BJ (cell line): ENCODE measurements at regions not wholly inside any gene's neighbourhood (a gene's known extent, or its start where the extent isn't known, plus 50 kb on each side); places are given as distances from the start of the nearest gene placed in this dataset.

Source experiments
- CTCF ChIA-PET: fragments of 350-600 bp; formaldehyde crosslinking; extraction: SDS; loops from one replicate; lab custom pipeline; 2021; ENCODE audit warnings: antibody characterized with exemption, inconsistent platforms; lab: Yijun Ruan, JAX
- POLR2A ChIA-PET: fragments of 300-600 bp; sonication (Branson Sonifier 250); formaldehyde crosslinking; extraction: SDS; loops from one replicate; lab custom pipeline; 2021; ENCODE audit warnings: antibody characterized with exemption; lab: Charles Lee
- DNase-seq: peaks from one replicate; pipeline ENCODE4 v3.0.0-alpha.2; 2011; ENCODE audit warnings: low read depth
- H3K27me3 ChIP-seq: 2 replicates; pipeline ENCODE4 v1.6.0; 2011; ENCODE audit warnings: low read length; ENCODE audit not compliant: control insufficient read depth, insufficient read depth
- H3K36me3 ChIP-seq: 2 replicates; pipeline ENCODE4 v1.5.1; 2011; ENCODE audit warnings: low read length; ENCODE audit not compliant: control insufficient read depth, insufficient read depth
- H3K4me3 ChIP-seq: 2 replicates; pipeline ENCODE4 v1.5.1; 2011; ENCODE audit warnings: low read depth, mild to moderate bottlenecking, control low read depth, low read length
- TF ChIP-seq, protein P1 (sequence below): IDR thresholded peaks from 2 replicates; pipeline ENCODE4 v1.5.1; 2011; ENCODE audit warnings: low read depth, mild to moderate bottlenecking, control low read depth, inconsistent platforms, low read length, moderate library complexity; ENCODE audit not compliant: insufficient read depth

DNA sequence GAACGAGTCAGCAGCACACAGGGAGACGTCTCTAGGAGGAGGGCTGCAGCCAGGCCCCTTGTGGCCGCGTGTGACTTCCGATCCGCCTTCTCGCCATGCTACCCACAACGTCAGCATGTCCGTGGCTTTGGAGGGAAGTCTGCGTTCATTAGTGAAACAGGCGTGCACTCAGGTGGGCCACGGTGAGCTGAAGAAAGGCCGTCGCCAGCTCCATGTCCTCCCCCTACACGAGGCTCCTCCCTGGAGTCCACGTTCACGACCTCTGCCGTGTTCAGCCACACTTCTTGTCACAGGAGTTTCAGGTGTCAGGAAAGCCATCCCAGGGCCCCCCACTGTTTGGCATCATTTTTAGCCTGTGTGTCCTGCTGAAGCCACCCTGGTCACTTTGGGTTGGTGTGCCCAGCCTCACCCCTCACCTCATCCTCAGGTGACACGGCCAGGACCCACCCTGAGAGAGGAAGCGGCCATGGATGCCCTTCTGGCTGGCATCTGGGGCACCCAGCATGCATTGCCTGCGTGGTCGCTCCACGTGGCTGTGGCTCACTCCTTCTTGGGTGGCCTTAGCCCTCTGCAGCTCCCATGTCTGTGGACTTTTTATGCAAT is 310.6 kb upstream of the SHH start:
- DNase-seq: no peak
- H3K27me3 ChIP-seq: no peaks in the 10 kb centered on the region
- POLR2A ChIA-PET: no interaction called here
- TF ChIP-seq, protein P1, sequence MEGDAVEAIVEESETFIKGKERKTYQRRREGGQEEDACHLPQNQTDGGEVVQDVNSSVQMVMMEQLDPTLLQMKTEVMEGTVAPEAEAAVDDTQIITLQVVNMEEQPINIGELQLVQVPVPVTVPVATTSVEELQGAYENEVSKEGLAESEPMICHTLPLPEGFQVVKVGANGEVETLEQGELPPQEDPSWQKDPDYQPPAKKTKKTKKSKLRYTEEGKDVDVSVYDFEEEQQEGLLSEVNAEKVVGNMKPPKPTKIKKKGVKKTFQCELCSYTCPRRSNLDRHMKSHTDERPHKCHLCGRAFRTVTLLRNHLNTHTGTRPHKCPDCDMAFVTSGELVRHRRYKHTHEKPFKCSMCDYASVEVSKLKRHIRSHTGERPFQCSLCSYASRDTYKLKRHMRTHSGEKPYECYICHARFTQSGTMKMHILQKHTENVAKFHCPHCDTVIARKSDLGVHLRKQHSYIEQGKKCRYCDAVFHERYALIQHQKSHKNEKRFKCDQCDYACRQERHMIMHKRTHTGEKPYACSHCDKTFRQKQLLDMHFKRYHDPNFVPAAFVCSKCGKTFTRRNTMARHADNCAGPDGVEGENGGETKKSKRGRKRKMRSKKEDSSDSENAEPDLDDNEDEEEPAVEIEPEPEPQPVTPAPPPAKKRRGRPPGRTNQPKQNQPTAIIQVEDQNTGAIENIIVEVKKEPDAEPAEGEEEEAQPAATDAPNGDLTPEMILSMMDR: no peak
- H3K36me3 ChIP-seq: no peaks in the 10 kb centered on the region
- CTCF ChIA-PET: no interaction called here
- H3K4me3 ChIP-seq: no peak overlapping the region

DNA sequence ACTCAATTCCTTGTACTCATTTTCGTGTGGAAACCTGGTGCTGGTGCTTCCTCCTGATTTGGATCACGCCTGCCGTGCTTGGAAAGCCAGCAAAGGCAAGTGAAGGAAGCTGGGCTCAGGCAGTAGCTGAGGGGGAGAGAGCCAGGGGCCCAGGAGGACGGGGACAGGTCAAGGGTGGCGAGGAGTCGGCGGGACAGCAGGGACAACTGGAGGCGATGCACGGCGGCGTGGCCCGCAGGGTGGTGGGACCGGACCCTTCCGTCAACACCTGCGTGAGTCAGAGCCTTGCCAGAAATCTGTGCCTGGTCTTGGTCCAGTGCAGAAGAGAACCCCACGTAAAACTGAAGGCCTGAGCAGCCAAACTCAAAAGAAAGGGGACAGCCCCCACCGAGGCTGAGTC is 309.7 kb upstream of the SHH start:
- ChIA-PET POLR2A (no interaction called here), CTCF (no interaction called here)
- TF ChIP-seq, protein P1: no peak
- no peak overlapping the region for H3K4me3 ChIP-seq
- H3K36me3 ChIP-seq: no peaks in the 10 kb centered on the region
- no peaks in the 10 kb centered on the region for H3K27me3 ChIP-seq
- DNase-seq: no peak

DNA sequence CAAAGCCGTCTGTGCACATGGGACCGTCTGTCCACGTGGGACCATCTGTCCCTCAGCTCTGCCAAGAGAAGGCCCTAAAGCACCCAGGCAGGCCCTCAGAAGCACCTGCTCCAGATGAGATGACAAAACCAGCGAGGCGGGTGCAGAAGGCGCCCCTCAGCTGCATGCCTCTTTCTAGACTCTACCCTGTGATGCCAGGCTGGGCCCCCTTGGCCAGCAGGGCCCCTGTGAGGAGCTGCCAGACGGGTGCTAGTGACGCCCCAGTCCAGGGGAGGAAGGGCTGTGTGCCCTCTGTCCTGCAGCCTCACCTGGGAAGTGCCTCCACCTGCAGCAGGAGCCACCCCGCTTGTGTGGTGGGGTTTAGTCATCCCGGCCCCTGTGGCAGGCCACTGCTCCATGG is 309.2 kb upstream of the SHH start:
- Histone ChIP-seq H3K27me3 (no peaks in the 10 kb centered on the region), H3K36me3 (no peaks in the 10 kb centered on the region), H3K4me3 (no peak overlapping the region)
- DNase-seq: no peak
- CTCF ChIA-PET: no interaction called here
- POLR2A ChIA-PET: no interaction called here
- TF ChIP-seq, protein P1: no peak

DNA sequence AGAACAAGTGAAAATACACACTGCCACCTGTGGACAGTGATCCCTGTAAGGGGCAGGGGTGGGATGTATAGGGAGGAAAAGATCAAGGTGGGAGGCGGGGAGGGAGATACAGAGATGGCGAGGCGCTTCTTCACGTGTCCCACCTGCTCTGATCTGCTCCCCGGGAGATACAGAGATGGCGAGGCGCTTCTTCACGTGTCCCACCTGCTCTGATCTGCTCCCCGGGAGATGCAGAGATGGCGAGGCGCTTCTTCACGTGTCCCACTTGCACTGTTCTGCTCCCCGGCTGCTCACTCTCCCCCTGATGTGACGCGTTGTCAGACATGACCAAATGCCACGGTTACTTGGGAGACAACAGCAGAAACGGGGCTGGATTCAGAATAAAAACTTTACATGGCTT is 308.3 kb upstream of the SHH start:
- TF ChIP-seq, protein P1: no peak
- POLR2A ChIA-PET: no interaction called here
- DNase-seq: no peak
- Histone ChIP-seq H3K4me3 (no peak overlapping the region), H3K36me3 (no peaks in the 10 kb centered on the region), H3K27me3 (no peaks in the 10 kb centered on the region)
- CTCF ChIA-PET: no interaction called here

DNA sequence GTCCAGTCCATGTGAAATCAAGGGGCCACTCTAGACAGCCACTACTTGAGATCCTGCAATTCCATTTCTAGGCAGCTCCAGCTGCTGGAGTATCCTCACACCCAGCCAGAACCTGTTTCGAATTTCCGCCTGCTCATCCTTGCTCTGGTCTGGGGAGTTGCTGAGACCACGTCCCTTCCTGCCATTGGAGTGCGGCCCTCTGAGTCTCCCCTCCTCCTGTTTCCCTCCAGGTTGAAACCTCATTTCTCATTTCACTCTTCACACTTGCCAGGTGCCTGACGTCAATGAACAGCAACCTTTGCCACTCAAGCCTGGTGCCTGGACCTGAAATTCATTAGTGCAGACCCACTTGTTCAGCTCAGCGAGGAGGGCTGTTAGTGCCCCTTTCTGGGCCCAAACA is 307.5 kb upstream of the SHH start:
- Histone ChIP-seq H3K4me3 (no peak overlapping the region), H3K27me3 (no peaks in the 10 kb centered on the region), H3K36me3 (no peaks in the 10 kb centered on the region)
- CTCF ChIA-PET: no interaction called here
- POLR2A ChIA-PET: no interaction called here
- TF ChIP-seq, protein P1: no peak
- no peak for DNase-seq
